Glomerular visceral epithelial cell (primary cell): ENCODE measurements at regions not wholly inside any gene's neighbourhood (a gene's known extent, or its start where the extent isn't known, plus 50 kb on each side); places are given as distances from the start of the nearest gene placed in this dataset.

Experiments used
- DNase-seq: peaks from one replicate; pipeline ENCODE4 v3.0.0-alpha.2; 2016; ENCODE audit errors: extremely low spot score

- DNase-seq: no peak
These were observed 264.7 kb downstream of the BUD13 start for GRCh38 chr11:116507849-116508695.

- no peak for DNase-seq
These were observed 265.8 kb downstream of the BUD13 start for GRCh38 chr11:116507016-116507415.

- no peak for DNase-seq
These were observed 266.4 kb downstream of the BUD13 start for GRCh38 chr11:116506263-116506825.

- no peak for DNase-seq
These were observed 267.2 kb downstream of the BUD13 start for GRCh38 chr11:116505298-116506262.

GRCh38 chr11:116504541-116505297 is 268.1 kb downstream of the BUD13 start:
- DNase-seq: no peak

- DNase-seq: no peak
These were observed 269.3 kb downstream of the BUD13 start for GRCh38 chr11:116503216-116504160.

- DNase-seq: no peak
These were observed 270.1 kb downstream of the BUD13 start for GRCh38 chr11:116502641-116503061.

GRCh38 chr11:116501728-116502127 is 271.1 kb downstream of the BUD13 start:
- no peak for DNase-seq

- DNase-seq: no peak
These were observed 271.7 kb downstream of the BUD13 start for GRCh38 chr11:116500947-116501602.

- DNase-seq: no peak
These were observed 272.5 kb downstream of the BUD13 start for GRCh38 chr11:116500026-116500946.

- DNase-seq: peak; percentile 45
These were observed 273.3 kb downstream of the BUD13 start for GRCh38 chr11:116499396-116500003.

- DNase-seq: no peak
These were observed 274.6 kb downstream of the BUD13 start for GRCh38 chr11:116498161-116498560.

GRCh38 chr11:116492600-116492999 is 280.2 kb downstream of the BUD13 start:
- no peak for DNase-seq

GRCh38 chr11:116488836-116489389 is 283.9 kb downstream of the BUD13 start:
- no peak for DNase-seq

GRCh38 chr11:116485425-116485824 is 287.4 kb downstream of the BUD13 start:
- no peak for DNase-seq

GRCh38 chr11:116482716-116483115 is 290.1 kb downstream of the BUD13 start:
- no peak for DNase-seq

- no peak for DNase-seq
These were observed 291.6 kb downstream of the BUD13 start for GRCh38 chr11:116481126-116481675.
